Trophoblast cell (in vitro differentiated cells and primary cell): ENCODE measurements at regions not wholly inside any gene's neighbourhood (a gene's known extent, or its start where the extent isn't known, plus 50 kb on each side); places are given as distances from the start of the nearest gene placed in this dataset.

Experiments used
- DNase-seq, 2 donors: peaks; one replicate each; pipeline ENCODE4 v3.0.0-alpha.2; 2016
- H2AFZ ChIP-seq: 2 replicates; pipeline ENCODE4 v1.6.1; 2013; ENCODE audit warnings: low read length, moderate library complexity, mild to moderate bottlenecking; ENCODE audit not compliant: insufficient read depth, poor library complexity
- H2AK5ac ChIP-seq: 2 replicates; pipeline ENCODE4 v1.6.1; 2013; ENCODE audit warnings: mild to moderate bottlenecking, low read length
- H2BK120ac ChIP-seq: 2 replicates; pipeline ENCODE4 v1.6.1; 2013; ENCODE audit warnings: low read length, mild to moderate bottlenecking, moderate library complexity; ENCODE audit not compliant: insufficient read depth, poor library complexity
- H2BK12ac ChIP-seq: 2 replicates; pipeline ENCODE4 v1.6.1; 2013; ENCODE audit warnings: mild to moderate bottlenecking, low read length, moderate library complexity
- H2BK5ac ChIP-seq: 2 replicates; pipeline ENCODE4 v1.6.1; 2013; ENCODE audit warnings: low read length, low read depth, moderate library complexity, mild to moderate bottlenecking; ENCODE audit not compliant: poor library complexity
- H3K14ac ChIP-seq: 2 replicates; pipeline ENCODE4 v1.6.1; 2013; ENCODE audit warnings: mild to moderate bottlenecking, low read length
- H3K18ac ChIP-seq: 2 replicates; pipeline ENCODE4 v1.6.1; 2013; ENCODE audit warnings: mild to moderate bottlenecking, low read length
- H3K23ac ChIP-seq: 2 replicates; pipeline ENCODE4 v1.6.1; 2013; ENCODE audit warnings: low read length
- H3K27ac ChIP-seq: 2 replicates; pipeline ENCODE4 v1.5.1; 2013; ENCODE audit warnings: low read depth, mild to moderate bottlenecking, inconsistent platforms, low read length, moderate library complexity
- H3K27me3 ChIP-seq: 2 replicates; pipeline ENCODE4 v1.6.1; 2013; ENCODE audit warnings: inconsistent platforms, mild to moderate bottlenecking, low read length, moderate library complexity; ENCODE audit not compliant: insufficient read depth
- H3K36me3 ChIP-seq, 2 experiments: 1 replicate in 1 of 2; 2 replicates in 1 of 2; pipeline ENCODE4 v1.6.1; 2013; ENCODE audit warnings: low read length in 2 of 2, mild to moderate bottlenecking in 2 of 2, moderate library complexity in 1 of 2; ENCODE audit not compliant: insufficient read depth in 2 of 2, control insufficient read depth in 1 of 2
- H3K4ac ChIP-seq: 2 replicates; pipeline ENCODE4 v1.6.1; 2013; ENCODE audit warnings: low read depth, mild to moderate bottlenecking, low read length, moderate library complexity
- H3K4me1 ChIP-seq, 2 experiments: 1 replicate in 1 of 2; 2 replicates in 1 of 2; pipeline ENCODE4 v1.6.1; 2013; ENCODE audit warnings: low read length in 2 of 2, mild to moderate bottlenecking in 2 of 2, moderate library complexity in 1 of 2; ENCODE audit not compliant: insufficient read depth in 2 of 2, control insufficient read depth in 1 of 2
- H3K4me2 ChIP-seq: 2 replicates; pipeline ENCODE4 v1.6.1; 2013; ENCODE audit warnings: inconsistent platforms, mild to moderate bottlenecking, low read length, moderate library complexity
- H3K4me3 ChIP-seq: 2 replicates; pipeline ENCODE4 v1.5.1; 2013; ENCODE audit warnings: mild to moderate bottlenecking, low read depth, low read length, inconsistent platforms
- H3K79me1 ChIP-seq: one replicate; pipeline ENCODE4 v1.6.1; 2013; ENCODE audit warnings: low read length
- H3K79me2 ChIP-seq: 2 replicates; pipeline ENCODE4 v1.6.1; 2013; ENCODE audit warnings: low read length, mild to moderate bottlenecking; ENCODE audit not compliant: control insufficient read depth, insufficient read depth, poor library complexity
- H3K9ac ChIP-seq: 2 replicates; pipeline ENCODE4 v1.6.1; 2013; ENCODE audit warnings: mild to moderate bottlenecking, low read length
- H3K9me3 ChIP-seq: 2 replicates; pipeline ENCODE4 v1.6.1; 2013; ENCODE audit warnings: low read depth, mild to moderate bottlenecking, control low read depth, inconsistent platforms, low read length; ENCODE audit not compliant: insufficient read depth
- H4K12ac ChIP-seq: 2 replicates; pipeline ENCODE4 v1.6.1; 2013; ENCODE audit warnings: low read depth, mild to moderate bottlenecking, low read length, moderate library complexity
- H4K8ac ChIP-seq: 2 replicates; pipeline ENCODE4 v1.6.1; 2013; ENCODE audit warnings: low read depth, mild to moderate bottlenecking, low read length, moderate library complexity
- H4K91ac ChIP-seq: one replicate; pipeline ENCODE4 v1.6.1; 2013; ENCODE audit warnings: low read depth, mild to moderate bottlenecking, low read length, moderate library complexity
- WGBS: extraction: QIAGEN DNeasy Blood & Tissue Kit; methylation state at CpG from one replicate; pipeline ENCODE4 v1.1.7; 2013; ENCODE audit warnings: missing lambda C conversion rate; ENCODE audit not compliant: insufficient read length, insufficient coverage; ENCODE audit errors: extremely low coverage; 5-methylcytosine and 5-hydroxymethylcytosine counted together

- no peak for DNase-seq
- no peak overlapping the region for H4K91ac ChIP-seq
- no peak overlapping the region for H3K14ac ChIP-seq
These were observed 140.3 kb upstream of the GPC6 start for GRCh38 chr13:93086329-93086728.

GRCh38 chr13:93098972-93099371 lies 127.6 kb upstream of the GPC6 start:
- H2AK5ac ChIP-seq = no peak overlapping the region

More at GRCh38 chr13:93086329-93086728, 140.3 kb upstream of the GPC6 start:
- Histone ChIP-seq H2BK12ac (no peak overlapping the region), H3K4me1 (no peaks in the 10 kb centered on the region), H3K79me1 (no peaks in the 10 kb centered on the region), H3K18ac (no peak overlapping the region), H3K4ac (no peak overlapping the region), H3K23ac (no peak overlapping the region), H4K12ac (no peak overlapping the region), H3K9ac (no peak overlapping the region), H2BK120ac (no peak overlapping the region), H3K27ac (no peak overlapping the region), H2AFZ (no peak overlapping the region), H3K36me3 (no peaks in the 10 kb centered on the region), H3K79me2 (no peaks in the 10 kb centered on the region), H3K4me3 (no peak overlapping the region), H3K27me3 (no peaks in the 10 kb centered on the region), H2AK5ac (no peak overlapping the region), H3K4me2 (no peak overlapping the region), H3K9me3 (no peaks in the 10 kb centered on the region), H2BK5ac (no peak overlapping the region), H4K8ac (no peak overlapping the region)
- no CpG with 5 or more reads among the region's 2 CpGs for WGBS

GRCh38 chr13:93101226-93101734 lies 125.3 kb upstream of the GPC6 start:
- H3K18ac ChIP-seq = no peak overlapping the region

More at GRCh38 chr13:93098972-93099371, 127.6 kb upstream of the GPC6 start:
- H3K9ac ChIP-seq = no peak overlapping the region
- H3K9me3 ChIP-seq = peaks cover 4% of the 10 kb centered on the region
- no peak overlapping the region for H3K4ac ChIP-seq
- no peaks in the 10 kb centered on the region for H3K4me1 ChIP-seq
- no peaks in the 10 kb centered on the region for H3K79me1 ChIP-seq
- H3K23ac ChIP-seq = no peak overlapping the region
- H3K27ac ChIP-seq = no peak overlapping the region
- H2BK120ac ChIP-seq = no peak overlapping the region
- H3K36me3 ChIP-seq = no peaks in the 10 kb centered on the region
- no peak overlapping the region for H2BK12ac ChIP-seq
- no peaks in the 10 kb centered on the region for H3K79me2 ChIP-seq
- H2AFZ ChIP-seq = no peak overlapping the region
- no peak overlapping the region for H3K14ac ChIP-seq
- H4K8ac ChIP-seq = no peak overlapping the region
- no peak overlapping the region for H4K12ac ChIP-seq
- no peaks in the 10 kb centered on the region for H3K27me3 ChIP-seq
- H3K4me3 ChIP-seq = no peak overlapping the region
- WGBS = no CpG with 5 or more reads among the region's 6 CpGs
- no peak overlapping the region for H3K4me2 ChIP-seq
- no peak overlapping the region for H3K18ac ChIP-seq
- H2BK5ac ChIP-seq = no peak overlapping the region
- H4K91ac ChIP-seq = no peak overlapping the region
- no peak for DNase-seq

GRCh38 chr13:93104270-93104669 lies 122.3 kb upstream of the GPC6 start:
- no peak overlapping the region for H3K14ac ChIP-seq
- no peak overlapping the region for H3K4me2 ChIP-seq
- H3K4me3 ChIP-seq = no peak overlapping the region
- H2AK5ac ChIP-seq = no peak overlapping the region
- H2BK12ac ChIP-seq = no peak overlapping the region
- H4K8ac ChIP-seq = no peak overlapping the region
- no peaks in the 10 kb centered on the region for H3K79me1 ChIP-seq
- H2AFZ ChIP-seq = no peak overlapping the region
- H3K9me3 ChIP-seq = no peaks in the 10 kb centered on the region
- no peak overlapping the region for H4K12ac ChIP-seq
- no peaks in the 10 kb centered on the region for H3K4me1 ChIP-seq
- no peak for DNase-seq
- no peak overlapping the region for H3K18ac ChIP-seq
- no CpG with 5 or more reads among the region's 6 CpGs for WGBS
- no peaks in the 10 kb centered on the region for H3K36me3 ChIP-seq
- H2BK5ac ChIP-seq = no peak overlapping the region
- no peaks in the 10 kb centered on the region for H3K79me2 ChIP-seq
- no peak overlapping the region for H3K9ac ChIP-seq
- no peaks in the 10 kb centered on the region for H3K27me3 ChIP-seq
- H3K27ac ChIP-seq = no peak overlapping the region
- H3K23ac ChIP-seq = no peak overlapping the region
- no peak overlapping the region for H2BK120ac ChIP-seq
- no peak overlapping the region for H3K4ac ChIP-seq
- no peak overlapping the region for H4K91ac ChIP-seq

More at GRCh38 chr13:93101226-93101734, 125.3 kb upstream of the GPC6 start:
- no peak for DNase-seq
- Histone ChIP-seq H3K27ac (no peak overlapping the region), H4K12ac (no peak overlapping the region), H2BK5ac (no peak overlapping the region), H3K4me1 (no peaks in the 10 kb centered on the region), H4K8ac (no peak overlapping the region), H3K4me2 (no peak overlapping the region), H2BK12ac (no peak overlapping the region), H2AK5ac (no peak overlapping the region), H2AFZ (no peak overlapping the region), H3K23ac (no peak overlapping the region), H3K4ac (no peak overlapping the region), H3K9me3 (peaks cover under 1% of the 10 kb centered on the region), H3K79me1 (no peaks in the 10 kb centered on the region), H3K27me3 (no peaks in the 10 kb centered on the region), H3K4me3 (no peak overlapping the region), H3K79me2 (no peaks in the 10 kb centered on the region), H2BK120ac (no peak overlapping the region), H3K36me3 (no peaks in the 10 kb centered on the region), H4K91ac (no peak overlapping the region), H3K14ac (no peak overlapping the region), H3K9ac (no peak overlapping the region)
- no CpG with 5 or more reads among the region's 2 CpGs for WGBS
